GM23338 (cell line): ENCODE measurements at regions not wholly inside any gene's neighbourhood (a gene's known extent, or its start where the extent isn't known, plus 50 kb on each side); places are given as distances from the start of the nearest gene placed in this dataset.
"Not testable (repeated sequence)": the region's sequence is repeated elsewhere in the genome, so short reads cannot be mapped to it uniquely, and the experiment has no call there.

Experiments used
- CTCF ChIP-seq, 2 experiments: fragments of 200-600 bp in 1 of 2; sonication (generic) in 1 of 2; conservative IDR thresholded peaks; 2 replicates each; pipeline versions ENCODE4 v1.5.1 to v1.6.1; 2016 to 2017; ENCODE audit warnings: antibody characterized with exemption in 2 of 2, low read depth in 2 of 2, mild to moderate bottlenecking in 2 of 2, moderate library complexity in 1 of 2
- EZH2 ChIP-seq: fragments of 200-600 bp; sonication (generic); IDR thresholded peaks from one replicate; pipeline ENCODE4 v1.8.0; 2017; ENCODE audit warnings: antibody characterized with exemption, mild to moderate bottlenecking, low read depth; ENCODE audit not compliant: unreplicated experiment
- POLR2AphosphoS5 ChIP-seq: IDR thresholded peaks from 2 replicates; pipeline ENCODE4 v1.6.1; 2016; ENCODE audit warnings: antibody characterized with exemption, low read depth

- not testable (repeated sequence) for TF ChIP-seq EZH2; POLR2AphosphoS5; CTCF (conservative IDR thresholded peaks at IDR 0.05; ENCODE audit: low read depth in 2 of 2)
Measured at GRCh38 chr7:149579365-149579764, 81.8 kb upstream of the ZNF746 start.
